ENCODE measurements at regions not wholly inside any gene's neighbourhood (a gene's known extent, or its start where the extent isn't known, plus 50 kb on each side); places are given as distances from the start of the nearest gene placed in this dataset.

DNA sequence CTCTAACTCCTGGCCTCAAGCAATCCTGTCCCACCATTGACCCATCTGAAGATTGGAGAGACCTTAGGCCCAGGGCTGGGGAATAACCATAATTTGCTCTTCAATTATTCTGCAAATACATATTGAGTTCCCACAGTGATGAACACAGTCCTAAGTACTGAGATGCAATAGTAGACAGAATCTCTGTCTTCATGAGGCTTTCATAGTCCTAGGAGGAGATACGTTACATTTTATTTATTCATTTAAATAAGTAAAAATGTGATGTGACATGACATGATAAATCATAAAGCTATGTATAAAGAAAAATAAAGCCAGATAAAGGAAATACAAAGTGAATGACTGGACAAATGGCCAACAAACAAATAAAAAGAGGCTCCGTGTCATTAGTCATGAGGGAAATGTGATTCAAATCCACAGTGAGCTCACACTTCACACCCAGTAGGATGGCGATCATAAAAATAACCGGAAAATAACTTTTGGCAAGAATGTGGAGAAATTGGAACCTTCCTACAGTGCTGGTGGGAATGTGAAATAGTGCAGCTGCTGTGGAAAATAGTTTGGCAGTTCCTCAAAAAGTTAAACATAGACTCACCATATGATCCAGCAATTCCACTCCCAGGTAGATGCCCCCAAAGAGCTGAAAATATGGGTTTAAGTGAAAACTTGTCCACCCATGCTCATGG is 52.1 kb upstream of the JCAD start:
- no peaks in the 10 kb centered on the region for H3K36me3 ChIP-seq (ENCODE audit: insufficient read depth, low read length)
- no peak overlapping the region for H3K4me2 ChIP-seq (ENCODE audit: low read depth, low read length, poor library complexity, severe bottlenecking)
- H3K4me1 ChIP-seq (ENCODE audit: insufficient read depth, low read length, poor library complexity, severe bottlenecking): no peaks in the 10 kb centered on the region
- no peak overlapping the region for H3K9ac ChIP-seq (ENCODE audit: low read depth, low read length, poor library complexity, severe bottlenecking)
- H3K4me3 ChIP-seq (ENCODE audit: low read length, poor library complexity, severe bottlenecking): no peak overlapping the region
- no peaks in the 10 kb centered on the region for H3K9me3 ChIP-seq (ENCODE audit: insufficient read depth, low read depth, low read length)
- H3K9me2 ChIP-seq (replicated peaks; ENCODE audit: low read depth, low read length): no peaks in the 10 kb centered on the region
- no peaks in the 10 kb centered on the region for H3F3A ChIP-seq (ENCODE audit: low read depth)
- H3K79me2 ChIP-seq (ENCODE audit: insufficient read depth, low read length): no peaks in the 10 kb centered on the region
- H4K20me1 ChIP-seq (ENCODE audit: insufficient read depth, low read length, poor library complexity, severe bottlenecking): no peaks in the 10 kb centered on the region
- H2AFZ ChIP-seq (ENCODE audit: low read length): no peak overlapping the region
- TF ChIP-seq EZH2phosphoT487 (IDR thresholded peaks at IDR 0.05; ENCODE audit: borderline replicate concordance) (no peak), CTCF (conservative IDR thresholded peaks at IDR 0.05; ENCODE audit: low read length) (no peak)
- no peaks in the 10 kb centered on the region for H3K27me3 ChIP-seq (ENCODE audit: insufficient read depth, low read length, poor library complexity, severe bottlenecking)

All from Loucy (cell line).